GM23248 (cell line): ENCODE measurements at regions not wholly inside any gene's neighbourhood (a gene's known extent, or its start where the extent isn't known, plus 50 kb on each side); places are given as distances from the start of the nearest gene placed in this dataset.

Experiments used
- DNase-seq: peaks from one replicate; pipeline ENCODE4 v3.0.0-alpha.2; 2015
- H2AFZ ChIP-seq: fragments of 200-600 bp; sonication (generic); 2 replicates; pipeline ENCODE4 v1.6.1; 2016; ENCODE audit warnings: antibody characterized with exemption
- H3F3A ChIP-seq: fragments of 200-600 bp; sonication (generic); 2 replicates; pipeline ENCODE4 v1.6.1; 2016; ENCODE audit warnings: mild to moderate bottlenecking, antibody characterized with exemption, mixed run types; ENCODE audit not compliant: insufficient read depth
- H3K27ac ChIP-seq: fragments of 200-600 bp; sonication (generic); 2 replicates; pipeline ENCODE4 v1.5.1; 2016; ENCODE audit warnings: mild to moderate bottlenecking
- H3K27me3 ChIP-seq: fragments of 200-600 bp; sonication (generic); replicated peaks from 2 replicates; pipeline ENCODE4 v1.6.1; 2016; ENCODE audit warnings: mild to moderate bottlenecking; ENCODE audit not compliant: insufficient read depth
- H3K36me3 ChIP-seq: fragments of 200-600 bp; sonication (generic); 2 replicates; pipeline ENCODE4 v1.6.1; 2016; ENCODE audit warnings: low read depth, mild to moderate bottlenecking
- H3K4me1 ChIP-seq: fragments of 200-600 bp; sonication (generic); 2 replicates; pipeline ENCODE4 v1.6.1; 2016; ENCODE audit warnings: mild to moderate bottlenecking; ENCODE audit not compliant: insufficient read depth
- H3K4me2 ChIP-seq: fragments of 200-600 bp; sonication (generic); one replicate; pipeline ENCODE4 v1.6.1; 2016; ENCODE audit warnings: mild to moderate bottlenecking; ENCODE audit not compliant: unreplicated experiment
- H3K4me3 ChIP-seq: fragments of 200-600 bp; sonication (generic); 2 replicates; pipeline ENCODE4 v1.5.1; 2016; ENCODE audit warnings: mild to moderate bottlenecking
- H3K79me2 ChIP-seq: fragments of 200-600 bp; sonication (generic); 2 replicates; pipeline ENCODE4 v1.6.1; 2016; ENCODE audit warnings: mild to moderate bottlenecking; ENCODE audit not compliant: insufficient read depth
- H3K9ac ChIP-seq: fragments of 200-600 bp; sonication (generic); 2 replicates; pipeline ENCODE4 v1.6.1; 2016; ENCODE audit warnings: mild to moderate bottlenecking
- H3K9me2 ChIP-seq: fragments of 200-600 bp; sonication (generic); 2 replicates; pipeline ENCODE4 v1.6.1; 2016; ENCODE audit warnings: mixed run types, mild to moderate bottlenecking, moderate library complexity; ENCODE audit not compliant: insufficient read depth
- H3K9me3 ChIP-seq: fragments of 200-600 bp; sonication (generic); one replicate; pipeline ENCODE4 v1.6.1; 2017; ENCODE audit warnings: low read depth
- H4K20me1 ChIP-seq: fragments of 200-600 bp; sonication (generic); 2 replicates; pipeline ENCODE4 v1.6.0; 2016; ENCODE audit not compliant: insufficient read depth
- EZH2 ChIP-seq: fragments of 200-600 bp; sonication (generic); IDR thresholded peaks from 2 replicates; pipeline ENCODE4 v1.6.1; 2018; ENCODE audit warnings: antibody characterized with exemption, mild to moderate bottlenecking; ENCODE audit not compliant: insufficient read depth, poor library complexity, severe bottlenecking
- EZH2phosphoT487 ChIP-seq: fragments of 200-600 bp; sonication (generic); IDR thresholded peaks from 2 replicates; pipeline ENCODE4 v1.6.1; 2018; ENCODE audit warnings: antibody characterized with exemption, moderate library complexity, mild to moderate bottlenecking, low read depth; ENCODE audit not compliant: insufficient read depth
- WGBS, 2 experiments: methylation state at CpG; one replicate each; pipeline ENCODE4 v1.1.6; 2015 to 2017; ENCODE audit warnings: low lambda C conversion rate in 2 of 2, low coverage in 1 of 2; ENCODE audit errors: missing lambda C conversion rate in 2 of 2; 5-methylcytosine and 5-hydroxymethylcytosine counted together
- in situ Hi-C: fragments of 300-500 bp; cut with MboI; formaldehyde crosslinking; loops from 2 replicates; pipeline ENCODE4 v1.15.0; 2020

DNA sequence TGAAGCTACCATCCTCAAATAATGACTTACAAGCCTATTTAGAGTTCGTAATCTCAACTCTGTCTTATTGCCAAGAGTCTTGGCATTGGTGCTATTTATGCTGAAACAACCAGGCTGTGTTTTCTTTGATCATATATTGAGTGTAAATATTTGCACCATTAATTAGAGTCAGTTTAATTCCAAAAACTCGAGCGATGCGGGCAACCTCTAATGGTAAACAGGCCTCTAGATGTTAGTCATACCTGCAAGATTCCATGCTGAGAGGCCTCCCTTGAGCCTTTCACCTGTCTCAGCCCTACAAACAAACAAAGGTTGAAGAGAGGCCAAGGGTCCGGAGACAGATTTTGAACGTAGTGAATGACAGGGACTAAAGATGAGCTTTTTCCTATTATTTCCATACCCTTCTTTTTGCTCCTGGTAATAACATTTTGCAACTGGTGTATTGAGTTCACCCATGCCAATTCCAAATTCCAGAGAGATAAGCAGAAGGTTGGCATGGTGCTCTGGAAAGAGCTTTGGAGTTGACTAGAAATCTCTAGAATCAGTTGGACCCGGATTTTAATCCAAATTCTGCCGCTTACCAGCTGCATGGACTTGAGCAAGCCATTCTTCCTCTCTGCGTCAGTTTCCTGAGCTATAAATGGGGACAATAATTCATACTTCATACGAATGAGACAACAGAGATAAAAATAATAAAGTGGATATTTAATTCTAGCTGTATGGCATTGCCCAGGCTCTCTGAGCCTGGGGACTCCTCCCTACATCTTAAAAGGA lies 99.1 kb upstream of the ANO1 start:
- Histone ChIP-seq H2AFZ (no peak overlapping the region), H4K20me1 (no peaks in the 10 kb centered on the region), H3K9me3 (no peaks in the 10 kb centered on the region), H3K4me3 (no peak overlapping the region), H3K27me3 (peaks cover 33% of the 10 kb centered on the region), H3K9ac (no peak overlapping the region), H3K79me2 (no peaks in the 10 kb centered on the region), H3K27ac (no peak overlapping the region), H3K4me2 (no peak overlapping the region), H3K4me1 (no peaks in the 10 kb centered on the region), H3K36me3 (no peaks in the 10 kb centered on the region), H3K9me2 (no peaks in the 10 kb centered on the region), H3F3A (no peaks in the 10 kb centered on the region)
- TF ChIP-seq EZH2phosphoT487 (no peak), EZH2 (no peak)
- DNase-seq = no peak
- WGBS, 2 experiments = 24 to 27% methylated on average over 10 of the region's 10 CpGs
- in situ Hi-C loops = no loop called here

DNA sequence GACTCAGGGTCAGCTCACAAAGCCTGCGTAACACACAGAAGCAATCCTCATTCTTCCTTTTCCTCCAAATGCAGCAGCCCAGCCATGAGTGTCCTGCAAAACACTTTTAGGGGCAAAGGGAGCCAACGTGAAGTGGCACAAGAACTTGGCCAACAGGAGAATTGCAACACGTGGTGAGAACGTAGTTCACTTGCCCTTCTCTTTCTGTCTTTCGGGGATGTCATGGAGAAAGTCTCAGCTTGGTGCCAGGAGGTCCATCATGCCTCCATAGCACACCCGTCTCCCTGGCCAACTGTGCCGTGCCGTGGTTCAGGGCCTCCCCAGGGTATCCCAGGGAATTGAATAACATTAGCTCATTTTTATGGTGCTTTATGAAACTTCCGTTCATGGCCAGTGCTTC lies 98.5 kb upstream of the ANO1 start:
- H3K79me2 ChIP-seq = no peaks in the 10 kb centered on the region
- H3K4me3 ChIP-seq = no peak overlapping the region
- no peaks in the 10 kb centered on the region for H3F3A ChIP-seq
- no peaks in the 10 kb centered on the region for H3K9me3 ChIP-seq
- H2AFZ ChIP-seq = no peak overlapping the region
- H3K4me1 ChIP-seq = no peaks in the 10 kb centered on the region
- H3K9ac ChIP-seq = no peak overlapping the region
- no peak for DNase-seq
- no peaks in the 10 kb centered on the region for H4K20me1 ChIP-seq
- no peaks in the 10 kb centered on the region for H3K9me2 ChIP-seq
- no peaks in the 10 kb centered on the region for H3K36me3 ChIP-seq
- H3K27ac ChIP-seq = no peak overlapping the region
- TF ChIP-seq EZH2phosphoT487 (no peak), EZH2 (no peak)
- in situ Hi-C loops = no loop called here
- H3K4me2 ChIP-seq = no peak overlapping the region
- WGBS, 2 experiments = 39 to 41% methylated on average over 9 of the region's 9 CpGs
- peaks cover 39% of the 10 kb centered on the region for H3K27me3 ChIP-seq

DNA sequence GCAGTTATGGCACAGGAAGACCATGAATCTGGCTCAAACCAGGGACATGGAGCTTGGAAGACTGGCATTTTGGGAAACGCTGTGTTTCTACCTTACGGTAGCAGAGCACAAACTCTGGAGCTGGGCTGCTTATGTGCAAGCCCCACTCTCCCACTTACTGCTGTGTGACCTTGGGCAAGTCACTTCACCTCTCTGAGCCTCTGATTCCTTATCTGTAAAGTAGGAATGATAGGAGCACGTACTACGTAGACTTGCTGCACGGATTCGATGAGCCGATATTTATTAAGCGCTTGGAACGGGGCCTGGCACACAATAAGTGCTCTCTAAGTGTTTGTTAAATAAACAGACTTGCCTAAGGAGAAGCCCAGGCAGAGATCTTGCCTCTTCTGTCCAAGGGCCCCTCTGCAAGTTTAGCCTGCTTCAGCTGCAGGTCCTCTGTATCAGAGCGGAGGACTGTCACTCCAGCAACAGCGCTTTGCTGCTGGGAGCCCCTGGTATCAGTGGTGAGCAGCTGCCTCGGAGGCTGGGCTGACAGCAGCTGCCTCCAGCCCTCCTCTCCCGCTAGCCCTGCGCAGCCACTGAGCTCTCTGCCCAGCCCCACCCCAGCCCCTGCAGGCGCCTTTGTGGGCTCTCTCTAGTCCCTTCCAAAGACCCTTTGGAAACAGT lies 96.9 kb upstream of the ANO1 start:
- H3K4me2 ChIP-seq = no peak overlapping the region
- no peak for TF ChIP-seq EZH2phosphoT487
- TF ChIP-seq EZH2 = no peak
- no peak for DNase-seq
- no peaks in the 10 kb centered on the region for H4K20me1 ChIP-seq
- WGBS, 2 experiments = 50 to 51% methylated on average over 15 of the region's 15 CpGs
- H3K9ac ChIP-seq = no peak overlapping the region
- H3K9me2 ChIP-seq = no peaks in the 10 kb centered on the region
- no peaks in the 10 kb centered on the region for H3K9me3 ChIP-seq
- H3K27ac ChIP-seq = no peak overlapping the region
- H3K27me3 ChIP-seq = peaks cover 55% of the 10 kb centered on the region
- H3K4me1 ChIP-seq = no peaks in the 10 kb centered on the region
- H3K4me3 ChIP-seq = no peak overlapping the region
- in situ Hi-C loops = no loop called here
- H2AFZ ChIP-seq = no peak overlapping the region
- no peaks in the 10 kb centered on the region for H3K36me3 ChIP-seq
- no peaks in the 10 kb centered on the region for H3K79me2 ChIP-seq
- no peaks in the 10 kb centered on the region for H3F3A ChIP-seq

DNA sequence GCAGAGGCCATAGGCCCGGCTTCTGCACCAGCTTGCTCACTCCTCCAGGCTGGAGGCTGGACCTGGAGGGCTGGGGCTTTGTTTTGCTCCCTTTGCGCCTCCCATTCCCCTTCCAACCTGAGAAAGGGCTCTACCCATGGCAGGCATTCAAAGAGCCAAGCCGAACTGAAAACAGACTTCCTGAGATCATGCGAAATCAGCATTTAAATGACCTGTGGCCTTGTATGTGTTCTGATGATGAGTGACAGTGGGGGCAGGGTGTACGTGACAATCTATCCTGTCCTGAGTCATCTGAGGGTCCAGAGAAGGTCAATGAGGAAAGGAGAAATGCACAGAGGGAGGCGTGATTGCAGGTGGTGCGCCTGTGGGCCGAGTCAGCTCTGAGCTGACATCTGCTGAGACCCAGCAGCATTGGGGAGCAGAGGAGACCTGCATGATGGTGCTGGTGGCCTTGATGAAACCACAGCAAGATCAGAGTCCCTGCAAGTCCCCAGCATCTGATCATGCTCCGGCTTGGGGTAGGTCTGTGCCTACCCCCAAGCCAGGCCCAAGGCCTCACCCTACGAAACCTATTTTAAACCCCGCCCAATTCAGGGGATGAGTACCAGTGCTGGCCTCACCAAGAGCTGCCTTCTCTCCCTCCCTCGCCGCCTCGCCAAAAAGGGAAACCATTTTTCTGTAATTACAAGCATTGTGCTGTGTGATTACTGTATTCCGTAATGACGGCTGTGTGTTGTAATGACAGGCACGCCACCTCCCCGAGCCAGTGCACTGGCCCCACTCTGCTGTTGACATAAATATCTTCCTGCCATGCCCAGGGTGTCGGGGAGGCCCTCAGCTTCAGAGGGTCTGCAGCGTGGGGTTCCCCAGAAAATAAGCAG lies 95.2 kb upstream of the ANO1 start:
- DNase-seq = no peak
- in situ Hi-C loops = no loop called here
- H3K4me3 ChIP-seq = no peak overlapping the region

More for the DNA sequence above, 95.2 kb upstream of the ANO1 start:
- H3K79me2 ChIP-seq = no peaks in the 10 kb centered on the region
- no peaks in the 10 kb centered on the region for H4K20me1 ChIP-seq
- H3K4me1 ChIP-seq = no peaks in the 10 kb centered on the region
- WGBS, 2 experiments = 57 to 61% methylated on average over 19 to 20 of the region's 20 CpGs
- H3K9me3 ChIP-seq = no peaks in the 10 kb centered on the region
- no peaks in the 10 kb centered on the region for H3K36me3 ChIP-seq
- no peak overlapping the region for H3K4me2 ChIP-seq
- H3K9me2 ChIP-seq = no peaks in the 10 kb centered on the region
- no peak overlapping the region for H2AFZ ChIP-seq
- no peaks in the 10 kb centered on the region for H3F3A ChIP-seq
- no peak overlapping the region for H3K9ac ChIP-seq
- no peak overlapping the region for H3K27ac ChIP-seq
- H3K27me3 ChIP-seq = peaks cover 68% of the 10 kb centered on the region
- TF ChIP-seq EZH2 = no peak
- no peak for TF ChIP-seq EZH2phosphoT487
